Uterus (tissue), 3 donors: ENCODE measurements at regions not wholly inside any gene's neighbourhood (a gene's known extent, or its start where the extent isn't known, plus 50 kb on each side); places are given as distances from the start of the nearest gene placed in this dataset.

Experiments used
- DNase-seq, 2 donors: peaks; one replicate each; pipeline ENCODE4 v3.0.0-alpha.2; 2019 to 2020
- H3K27ac ChIP-seq, 2 donors: fragments of 200-600 bp; sonication (generic); 1 replicate in 1 of 2; 2 replicates in 1 of 2; pipeline ENCODE4 v1.5.1; 2016 to 2018
- H3K27me3 ChIP-seq, 2 donors: fragments of 200-600 bp; sonication (generic); one replicate each; pipeline ENCODE4 v1.5.1; 2018 to 2019; ENCODE audit warnings: control low read depth in 1 of 2
- H3K36me3 ChIP-seq, 2 donors: fragments of 200-600 bp; sonication (generic); one replicate each; pipeline ENCODE4 v1.5.1; 2019; ENCODE audit warnings: control low read depth in 1 of 2
- H3K4me1 ChIP-seq, 2 donors: fragments of 200-600 bp; sonication (generic); one replicate each; pipeline ENCODE4 v1.5.1; 2018 to 2019; ENCODE audit warnings: control low read depth in 1 of 2
- H3K4me3 ChIP-seq, 2 donors: fragments of 200-600 bp; sonication (generic); 1 replicate in 1 of 2; 2 replicates in 1 of 2; pipeline ENCODE4 v1.5.1; 2018 to 2019; ENCODE audit warnings: mild to moderate bottlenecking in 1 of 2
- H3K9me3 ChIP-seq, 2 donors: fragments of 200-600 bp; sonication (generic); one replicate each; pipeline ENCODE4 v1.5.1; 2019; ENCODE audit warnings: control low read depth in 1 of 2
- CTCF ChIP-seq, 4 experiments: fragments of 200-600 bp in 2 of 4; fragments of 450-650 bp in 2 of 4; sonication (generic) in 2 of 4; IDR thresholded peaks; one replicate each; pipeline ENCODE4 v1.5.1; 2016 to 2019; ENCODE audit warnings: antibody characterized with exemption in 4 of 4, mild to moderate bottlenecking in 2 of 4, moderate library complexity in 1 of 4
- POLR2A ChIP-seq, 2 donors: fragments of 450-650 bp; IDR thresholded peaks; one replicate each; pipeline ENCODE4 v1.6.1; 2016; ENCODE audit warnings: antibody characterized with exemption in 2 of 2, mild to moderate bottlenecking in 1 of 2, moderate library complexity in 1 of 2
- intact Hi-C: fragments of 100-400 bp; cut with DNase I; formaldehyde crosslinking; loops from one replicate; pipeline ENCODE4 v1.15.1; 2023; ENCODE audit warnings: low total_unique reads
- donor health status: DM: yes; HTN: yes; CAD: no.

GRCh38 chr15:87614704-87615103 is 641.8 kb downstream of the NTRK3 start:
- no peak overlapping the region for H3K4me3 ChIP-seq
- DNase-seq: no peak
- no peaks in the 10 kb centered on the region for H3K27me3 ChIP-seq
- intact Hi-C loops: no loop called here
- H3K9me3 ChIP-seq: no peaks in the 10 kb centered on the region
- H3K27ac ChIP-seq: no peak overlapping the region
- H3K36me3 ChIP-seq: no peaks in the 10 kb centered on the region
- H3K4me1 ChIP-seq: no peaks in the 10 kb centered on the region
- TF ChIP-seq POLR2A (IDR thresholded peaks at IDR 0.05) (no peak), CTCF (IDR thresholded peaks at IDR 0.05) (no peak)

GRCh38 chr15:87610366-87610765 is 646.2 kb downstream of the NTRK3 start:
- intact Hi-C loops: no loop called here
- H3K4me1 ChIP-seq: no peaks in the 10 kb centered on the region
- H3K36me3 ChIP-seq: no peaks in the 10 kb centered on the region
- TF ChIP-seq CTCF (IDR thresholded peaks at IDR 0.05) (no peak), POLR2A (IDR thresholded peaks at IDR 0.05) (no peak)
- no peak overlapping the region for H3K4me3 ChIP-seq
- peak in 1 of 2 donors; percentile 22 for DNase-seq
- H3K27me3 ChIP-seq: no peaks in the 10 kb centered on the region
- no peaks in the 10 kb centered on the region for H3K9me3 ChIP-seq
- peak overlapping the region in 1 of 2 donors; percentile 40 for H3K27ac ChIP-seq

GRCh38 chr15:87609894-87610293 is 646.6 kb downstream of the NTRK3 start:
- intact Hi-C loops: no loop called here
- TF ChIP-seq POLR2A (IDR thresholded peaks at IDR 0.05): no peak
- TF ChIP-seq CTCF (IDR thresholded peaks at IDR 0.05): no peak

GRCh38 chr15:87609474-87609873 is 647.1 kb downstream of the NTRK3 start:
- Histone ChIP-seq H3K9me3 (no peaks in the 10 kb centered on the region), H3K4me3 (no peak overlapping the region), H3K4me1 (no peaks in the 10 kb centered on the region), H3K27ac (peak overlapping the region in 1 of 2 donors; percentile 40), H3K27me3 (no peaks in the 10 kb centered on the region), H3K36me3 (no peaks in the 10 kb centered on the region)
- no peak for TF ChIP-seq POLR2A (IDR thresholded peaks at IDR 0.05)
- no peak for TF ChIP-seq CTCF (IDR thresholded peaks at IDR 0.05)
- no peak for DNase-seq
- intact Hi-C loops: no loop called here

More at GRCh38 chr15:87609894-87610293, 646.6 kb downstream of the NTRK3 start:
- H3K27ac ChIP-seq: peak overlapping the region in 1 of 2 donors; percentile 40
- no peaks in the 10 kb centered on the region for H3K27me3 ChIP-seq
- no peak for DNase-seq
- no peaks in the 10 kb centered on the region for H3K36me3 ChIP-seq
- no peak overlapping the region for H3K4me3 ChIP-seq
- no peaks in the 10 kb centered on the region for H3K4me1 ChIP-seq
- no peaks in the 10 kb centered on the region for H3K9me3 ChIP-seq

- no peak overlapping the region for H3K4me3 ChIP-seq
- intact Hi-C loops: no loop called here
- H3K27me3 ChIP-seq: no peaks in the 10 kb centered on the region
- no peaks in the 10 kb centered on the region for H3K9me3 ChIP-seq
- TF ChIP-seq CTCF (IDR thresholded peaks at IDR 0.05): no peak
- TF ChIP-seq POLR2A (IDR thresholded peaks at IDR 0.05): no peak
- DNase-seq: no peak
- no peak overlapping the region for H3K27ac ChIP-seq
- H3K36me3 ChIP-seq: no peaks in the 10 kb centered on the region
- no peaks in the 10 kb centered on the region for H3K4me1 ChIP-seq
These were observed 648.1 kb downstream of the NTRK3 start for GRCh38 chr15:87608238-87609028.
